ENCODE measurements at regions not wholly inside any gene's neighbourhood (a gene's known extent, or its start where the extent isn't known, plus 50 kb on each side); places are given as distances from the start of the nearest gene placed in this dataset.

GRCh38 chr6:141634269-141634668 lies 498.5 kb upstream of the GJE1 start:
- TF ChIP-seq CTCF (IDR thresholded peaks at IDR 0.05), result no peak
- no peak for TF ChIP-seq POLR2A (IDR thresholded peaks at IDR 0.05)
